GM19452 (cell line): ENCODE measurements at regions not wholly inside any gene's neighbourhood (a gene's known extent, or its start where the extent isn't known, plus 50 kb on each side); places are given as distances from the start of the nearest gene placed in this dataset.
"Not testable (repeated sequence)": the region's sequence is repeated elsewhere in the genome, so short reads cannot be mapped to it uniquely, and the experiment has no call there.

Source experiments
- ATAC-seq: cut with Tn5 transposase; IDR thresholded peaks from one replicate; pipeline ENCODE4 v1.9.1; 2021; ENCODE audit not compliant: unreplicated experiment

DNA sequence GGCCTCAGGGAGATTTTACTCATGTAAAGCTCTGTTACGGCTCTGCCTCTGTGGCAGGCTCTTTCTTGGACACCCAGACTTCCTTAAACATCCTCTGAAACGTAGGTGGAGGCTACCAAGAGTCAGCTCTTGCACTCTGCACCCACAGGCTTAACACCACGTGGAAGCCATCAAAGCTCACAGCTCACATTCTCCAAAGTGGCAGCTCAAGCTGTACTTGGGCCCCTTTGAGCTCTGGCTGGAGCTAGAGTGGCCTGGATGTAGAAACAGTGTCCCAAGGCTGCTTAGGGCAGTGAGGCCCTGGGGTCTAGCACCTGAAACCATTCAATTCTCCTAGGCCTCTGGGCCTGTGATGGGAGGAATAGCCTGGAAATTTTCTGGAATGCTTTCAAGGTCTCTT, 155.3 kb upstream of the CDKN3 start:
- no peak for ATAC-seq

DNA sequence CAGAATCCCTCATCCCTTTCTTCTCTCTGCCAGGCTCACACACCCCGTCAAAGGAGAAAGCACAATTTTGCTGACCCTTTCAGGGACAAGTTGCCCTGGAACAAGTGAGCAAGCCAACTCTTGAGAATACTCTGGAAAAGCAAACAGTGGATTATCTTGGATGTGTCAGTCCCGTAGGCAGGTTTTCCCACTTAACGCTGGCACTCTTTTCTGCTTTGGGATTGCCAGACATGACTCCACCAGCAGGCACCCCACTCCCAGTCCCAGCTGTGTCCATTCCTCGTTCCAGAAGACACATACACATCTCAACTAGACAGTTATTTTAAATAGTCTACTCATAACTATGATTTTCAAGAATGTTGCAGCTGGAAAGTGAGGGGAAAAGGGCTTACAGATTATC, 145.5 kb upstream of the CDKN3 start:
- no peak for ATAC-seq

DNA sequence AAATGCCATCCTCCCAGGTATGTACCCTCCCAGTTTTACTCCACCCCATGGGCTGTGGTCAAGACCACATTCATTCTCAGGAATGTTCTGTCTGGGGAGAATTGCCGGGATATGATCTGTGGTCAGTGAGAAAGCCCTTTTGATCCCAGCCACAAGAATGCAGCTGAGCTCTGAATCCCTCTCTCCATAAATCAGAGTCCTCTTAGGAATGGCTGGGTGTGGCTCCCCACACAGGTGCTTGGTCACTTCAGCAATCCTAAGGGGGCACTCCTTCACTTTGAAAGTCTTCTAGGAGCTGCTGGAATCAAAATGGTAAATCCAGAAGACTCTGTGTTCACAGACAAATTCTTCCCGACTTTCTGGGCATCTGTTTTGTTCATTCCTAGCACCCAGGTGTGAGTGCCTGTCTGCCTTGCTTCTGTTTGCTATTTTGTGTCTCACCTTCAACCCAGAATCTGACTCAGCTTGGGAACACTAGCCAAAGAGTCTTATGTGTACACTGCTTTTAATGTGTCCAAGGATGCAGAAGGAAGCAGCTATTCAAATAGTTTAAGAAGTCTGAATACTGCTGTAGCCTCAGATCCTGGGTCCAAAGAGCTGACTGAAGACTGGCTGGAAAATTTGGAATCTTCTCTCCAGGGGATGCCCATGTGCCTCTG, 144.6 kb upstream of the CDKN3 start:
- ATAC-seq = no peak

DNA sequence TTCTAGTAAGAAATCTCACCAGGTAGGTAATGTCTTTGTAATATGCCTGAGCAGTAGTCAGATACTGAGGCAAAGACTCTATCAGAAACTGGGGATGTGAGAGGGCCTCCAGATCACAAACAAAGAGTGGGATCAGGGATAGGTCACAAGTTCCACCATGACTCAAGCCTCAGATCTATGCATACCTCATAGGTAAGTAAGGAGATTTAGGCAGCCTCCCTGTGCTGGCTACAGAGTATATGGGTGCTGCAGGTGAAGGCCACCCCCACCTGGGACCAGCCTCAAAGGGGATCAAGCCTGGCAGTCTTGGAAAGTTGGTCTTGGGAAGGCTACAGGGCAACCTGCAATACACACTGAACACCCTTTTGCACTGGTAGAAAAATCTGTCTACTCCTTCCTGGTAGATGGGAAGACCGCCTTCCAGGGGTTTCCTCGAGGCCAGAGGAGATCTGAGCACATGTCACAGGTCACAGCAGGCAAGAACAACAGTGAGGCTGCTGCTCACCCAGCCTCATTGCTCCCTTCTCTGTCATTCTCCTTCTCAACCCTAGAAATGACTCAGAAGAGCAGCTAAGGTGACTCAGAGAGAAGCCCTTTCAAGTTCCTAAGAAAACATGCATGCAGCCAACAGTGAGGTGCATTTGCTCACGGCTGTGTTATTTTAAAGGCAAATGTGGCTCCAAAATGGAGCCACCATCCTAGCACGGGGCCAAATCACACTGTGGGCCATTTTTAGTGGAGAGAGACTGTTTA, 143.4 kb upstream of the CDKN3 start:
- peak; percentile 51 for ATAC-seq

DNA sequence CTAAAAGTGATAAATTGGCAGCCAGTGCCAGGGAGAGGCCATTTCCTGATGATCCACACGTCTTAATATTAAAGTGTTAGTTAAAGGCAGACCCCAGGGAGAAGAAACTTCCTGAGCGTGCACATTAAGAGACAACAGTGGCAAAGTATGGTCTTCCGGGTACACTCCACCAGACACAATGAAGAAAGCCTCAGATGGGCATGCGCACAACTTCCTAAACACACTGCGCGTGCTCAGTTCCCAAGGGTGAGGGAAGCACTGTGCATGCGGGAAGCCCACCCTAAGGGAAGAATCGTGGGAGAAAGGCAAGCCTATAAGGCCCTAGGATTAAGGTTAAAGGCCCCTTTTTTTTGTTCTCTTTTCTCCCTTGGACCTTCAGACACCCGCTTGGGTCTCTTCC, 140.7 kb upstream of the CDKN3 start:
- ATAC-seq = no peak

DNA sequence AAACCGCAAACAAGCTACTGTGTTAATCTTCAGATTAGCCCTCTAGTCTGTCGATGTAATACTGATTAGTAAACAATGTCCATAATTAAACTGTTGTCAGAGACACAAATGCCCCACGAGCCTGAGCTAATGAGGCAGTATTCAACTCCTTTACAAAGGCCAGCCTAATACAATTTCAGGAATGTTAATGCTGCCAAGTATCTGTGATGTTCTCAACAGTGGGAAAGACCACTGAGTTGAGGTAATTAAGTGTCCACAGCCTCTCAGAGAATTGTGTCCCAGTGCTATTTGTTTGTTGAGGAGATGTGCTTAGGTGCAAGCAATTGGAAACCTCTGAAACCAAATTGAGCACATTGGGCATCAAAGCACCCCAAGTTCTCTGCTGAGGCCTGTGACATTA, 139.4 kb upstream of the CDKN3 start:
- ATAC-seq = no peak

DNA sequence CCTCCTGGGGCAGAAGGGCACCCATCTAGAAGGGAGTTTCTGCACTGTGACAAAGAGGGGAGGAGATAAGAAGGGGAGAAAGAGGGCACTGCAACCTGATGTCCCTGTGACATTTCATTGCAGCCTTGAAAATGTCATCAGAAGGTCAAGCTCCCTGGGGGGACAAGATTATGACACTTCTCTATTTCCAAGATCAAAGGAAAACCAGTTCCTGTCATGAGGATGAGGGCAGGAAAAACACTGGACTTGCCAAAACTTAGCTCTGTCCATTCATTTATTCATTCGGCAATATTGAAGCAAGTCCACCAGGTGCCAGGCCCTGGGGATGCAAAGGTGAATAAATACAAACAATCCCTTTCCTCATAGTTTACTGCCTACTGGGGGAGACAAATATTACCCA, 138.4 kb upstream of the CDKN3 start:
- ATAC-seq = no peak

DNA sequence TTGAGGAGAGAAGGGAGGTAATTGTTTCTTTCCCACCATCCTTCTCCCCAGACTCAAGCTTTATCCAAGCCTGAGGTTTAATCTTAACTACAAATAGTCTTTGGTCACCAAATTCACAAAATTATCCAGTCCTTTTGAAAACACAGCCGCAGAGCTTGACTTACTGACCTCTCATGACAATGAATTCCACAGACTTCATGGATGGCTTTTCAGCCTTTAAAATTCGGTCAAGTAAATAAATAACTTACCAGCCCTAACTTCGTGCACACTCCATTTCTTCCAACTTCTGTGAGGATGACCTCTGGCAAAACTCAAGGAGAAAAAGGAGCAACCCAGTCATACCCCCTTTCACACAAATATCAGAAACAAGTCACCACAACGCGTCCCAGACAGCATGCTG, 137.0 kb upstream of the CDKN3 start:
- no peak for ATAC-seq

DNA sequence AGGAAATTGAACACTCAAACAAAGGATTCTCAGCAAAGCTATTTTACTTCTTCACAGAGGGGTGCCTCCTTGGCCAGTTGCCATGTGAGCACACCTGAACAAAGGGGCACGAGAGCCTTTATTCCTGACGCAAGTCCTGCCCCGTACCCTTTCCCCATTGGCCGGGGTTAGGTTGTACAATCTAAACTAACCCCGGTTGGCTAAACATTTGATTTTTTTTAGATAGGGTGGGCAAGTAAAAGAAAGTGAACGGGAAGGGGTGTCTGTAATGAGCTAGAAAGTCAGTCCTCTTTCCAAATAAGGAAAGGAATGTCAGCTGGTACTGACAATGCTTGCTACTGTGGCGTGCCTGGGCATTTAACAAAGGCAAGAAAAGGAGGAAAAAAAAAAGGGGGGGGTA, 135.5 kb upstream of the CDKN3 start:
- no peak for ATAC-seq

DNA sequence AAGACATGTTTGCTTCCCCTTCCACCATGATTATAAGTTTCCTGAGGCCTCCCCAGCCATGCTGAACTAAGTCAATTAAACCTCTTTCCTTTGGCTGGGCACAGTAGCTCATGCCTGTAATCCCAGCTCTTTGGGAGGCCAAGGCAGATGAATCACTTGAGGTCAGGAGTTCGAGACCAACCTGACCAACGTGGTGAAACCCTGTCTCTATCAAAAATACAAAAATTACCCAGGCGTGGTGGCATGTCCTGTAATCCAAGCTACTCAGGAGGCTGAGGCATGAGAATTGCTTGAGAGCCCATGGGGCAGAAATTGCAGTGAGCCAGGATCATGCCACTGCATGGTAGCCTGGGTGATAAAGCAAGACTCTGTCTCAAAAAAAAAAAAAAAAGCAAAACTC, 130.2 kb upstream of the CDKN3 start:
- not testable (repeated sequence) for ATAC-seq

DNA sequence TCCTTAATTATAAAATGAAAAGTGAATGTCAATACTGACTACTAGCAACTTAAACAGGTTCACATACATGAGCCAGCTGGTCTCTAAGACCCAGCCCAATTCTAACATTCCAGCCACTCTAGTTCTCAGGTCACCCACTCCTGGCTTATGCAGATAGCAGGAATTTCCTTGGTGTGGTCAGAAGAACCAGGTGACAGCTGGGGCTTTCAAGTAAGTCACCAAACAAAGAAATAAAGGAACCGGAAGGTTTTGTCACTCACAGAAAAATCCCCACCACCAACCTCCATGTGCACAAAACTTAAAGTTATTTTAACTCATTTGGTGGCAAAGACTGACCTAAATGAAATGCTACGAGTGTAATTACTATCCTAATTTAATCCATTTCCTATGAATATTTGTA, 129.6 kb upstream of the CDKN3 start:
- peak; percentile 77 for ATAC-seq

DNA sequence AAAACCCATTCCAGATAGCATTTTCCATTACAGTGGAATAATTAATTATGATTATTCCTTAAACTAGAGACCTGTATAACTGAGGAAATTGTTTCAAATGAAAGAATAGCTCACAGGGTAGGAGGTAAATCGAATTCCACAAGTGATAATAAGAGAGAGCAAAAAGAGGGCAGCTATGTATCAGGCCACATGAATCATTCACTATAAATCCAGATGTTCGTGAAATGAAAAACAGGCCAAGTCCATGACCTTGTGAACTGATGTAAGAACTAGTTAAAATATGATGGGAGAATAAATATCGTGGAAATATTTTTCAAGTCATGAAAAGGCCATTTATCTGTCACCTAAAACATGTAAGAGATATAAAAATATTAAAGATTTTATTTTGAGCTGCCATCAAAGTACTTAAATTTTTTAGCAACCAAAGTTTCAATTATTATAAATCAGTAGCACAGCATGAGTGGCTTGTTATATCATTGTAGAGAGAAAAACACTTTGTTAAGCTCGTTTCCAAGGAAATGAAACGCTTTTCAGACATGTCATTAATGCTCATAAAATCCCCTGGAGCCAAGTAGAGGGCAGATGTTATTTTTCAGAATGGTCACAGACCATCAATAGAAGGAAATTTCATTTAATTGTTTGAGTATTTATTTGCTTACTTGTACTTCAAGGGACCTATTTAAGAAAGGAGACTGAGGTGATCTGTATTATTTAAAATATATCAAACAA, 120.6 kb upstream of the CDKN3 start:
- no peak for ATAC-seq

DNA sequence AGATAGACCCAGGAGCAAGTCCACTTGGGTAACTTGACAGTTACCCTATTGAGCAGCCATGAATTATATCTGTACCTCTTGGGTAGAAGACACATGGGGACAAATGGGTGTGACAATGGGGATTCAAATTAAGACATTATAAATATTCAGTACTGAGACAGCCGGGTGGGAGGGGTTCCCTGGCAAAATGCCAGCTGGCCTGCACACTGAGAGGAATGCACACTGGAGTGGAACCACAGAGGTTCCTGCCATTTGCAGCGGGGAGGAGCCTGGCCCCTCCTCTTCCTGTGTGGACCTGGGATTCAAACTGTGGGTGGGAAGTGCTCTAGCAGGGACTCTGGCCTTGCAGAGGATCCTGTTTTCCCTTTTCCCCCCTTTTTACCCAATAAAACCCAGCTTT, 118.7 kb upstream of the CDKN3 start:
- no peak for ATAC-seq

DNA sequence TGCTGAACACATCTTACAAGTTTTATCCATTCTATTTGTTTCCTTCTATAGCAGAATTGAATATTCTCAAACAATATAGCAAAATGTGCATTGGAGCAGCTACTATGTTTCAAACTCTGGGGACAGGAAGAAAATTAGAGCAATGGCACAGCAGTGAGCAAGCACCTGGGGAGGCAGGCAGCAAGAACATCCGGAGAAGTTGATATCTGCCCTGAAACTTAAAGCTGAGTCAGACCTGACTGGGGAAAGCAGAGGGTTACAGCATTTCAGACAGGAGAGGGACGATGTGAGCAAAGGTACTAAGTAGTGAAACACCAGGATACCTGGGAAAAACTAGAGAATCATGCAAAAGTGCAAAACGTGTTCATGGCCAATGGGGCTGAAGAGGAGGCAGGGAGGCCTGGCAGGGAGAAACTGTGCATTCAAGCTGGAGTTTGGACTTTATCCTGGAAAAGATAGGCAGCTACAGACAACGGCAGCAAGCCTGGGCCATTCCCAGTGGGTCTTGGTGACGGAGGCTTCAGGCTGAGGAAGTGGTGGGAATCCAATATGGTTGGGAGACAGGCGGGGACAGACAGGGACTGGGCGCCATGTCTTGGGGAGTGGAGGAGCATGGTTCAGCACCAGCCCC, 118.0 kb upstream of the CDKN3 start:
- no peak for ATAC-seq

DNA sequence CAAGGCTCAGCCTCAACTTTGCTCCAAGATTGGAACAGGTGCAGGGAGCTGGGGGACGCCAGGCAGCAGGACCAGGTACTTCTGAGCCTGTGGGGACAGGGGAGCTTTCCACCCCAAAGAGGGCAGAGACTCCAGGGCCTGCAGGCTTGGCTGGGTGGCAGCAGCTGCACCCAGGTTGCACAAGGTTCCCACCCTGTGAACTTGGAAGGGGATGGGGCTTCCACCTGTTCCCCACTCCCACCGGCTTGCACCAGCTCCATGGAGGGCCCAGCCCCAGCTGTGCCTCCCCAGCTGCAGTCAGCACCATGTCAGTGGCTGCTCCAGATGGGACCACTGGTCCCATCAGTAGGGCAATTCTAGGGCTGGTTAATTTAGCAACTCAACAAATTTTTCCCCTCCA, 114.0 kb upstream of the CDKN3 start:
- ATAC-seq = no peak

DNA sequence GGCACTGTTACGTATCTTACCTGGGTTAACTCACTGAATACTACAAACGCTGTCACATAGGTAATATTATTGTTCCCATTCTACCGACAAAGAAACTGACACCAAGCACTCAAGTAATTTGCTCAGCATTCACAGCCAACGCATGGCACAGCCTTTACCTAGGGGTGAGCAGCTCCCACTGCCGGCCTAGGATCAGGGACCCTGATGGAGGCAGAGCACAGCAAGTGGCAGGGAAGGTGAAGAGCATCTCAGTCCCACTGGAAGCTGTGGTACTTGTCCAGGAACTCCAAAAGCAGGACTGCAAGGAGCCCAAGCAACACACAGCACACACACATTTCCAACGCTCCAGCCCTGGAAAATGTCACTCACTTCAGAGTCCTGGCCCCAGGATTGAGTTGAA, 111.8 kb upstream of the CDKN3 start:
- no peak for ATAC-seq

DNA sequence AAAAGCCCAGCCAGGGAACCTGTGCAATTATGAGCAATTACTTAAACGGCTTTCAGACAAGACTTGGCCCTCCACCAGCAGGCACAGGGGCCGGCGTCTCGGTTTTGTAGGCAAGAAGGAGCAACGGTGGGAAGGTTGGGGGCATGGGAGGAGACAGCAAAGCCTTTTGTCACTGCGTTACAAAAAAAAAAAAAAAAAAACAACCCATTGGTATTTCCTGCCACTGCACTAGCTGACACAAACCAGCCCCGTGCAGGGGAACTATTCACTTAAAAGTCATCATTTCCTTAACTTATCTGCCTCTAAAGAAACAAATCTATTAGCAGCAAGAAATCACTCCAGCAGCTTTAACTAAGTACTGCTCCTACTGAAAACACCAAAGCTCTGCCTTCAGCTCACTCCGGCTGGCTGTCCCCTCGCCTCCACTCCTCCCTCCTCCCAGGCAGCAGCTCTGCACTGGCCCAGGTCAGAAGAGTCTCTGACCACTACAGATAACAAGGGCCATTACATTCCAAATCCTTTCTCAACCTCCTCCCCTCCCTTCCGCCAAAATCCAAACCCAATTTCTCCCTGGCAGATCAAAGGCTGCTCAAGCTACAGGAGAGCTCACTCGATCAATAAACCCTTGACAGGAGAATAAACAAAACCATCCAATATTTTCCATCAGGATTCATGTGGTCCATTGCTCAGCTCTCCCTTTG, 105.2 kb upstream of the CDKN3 start:
- no peak for ATAC-seq

DNA sequence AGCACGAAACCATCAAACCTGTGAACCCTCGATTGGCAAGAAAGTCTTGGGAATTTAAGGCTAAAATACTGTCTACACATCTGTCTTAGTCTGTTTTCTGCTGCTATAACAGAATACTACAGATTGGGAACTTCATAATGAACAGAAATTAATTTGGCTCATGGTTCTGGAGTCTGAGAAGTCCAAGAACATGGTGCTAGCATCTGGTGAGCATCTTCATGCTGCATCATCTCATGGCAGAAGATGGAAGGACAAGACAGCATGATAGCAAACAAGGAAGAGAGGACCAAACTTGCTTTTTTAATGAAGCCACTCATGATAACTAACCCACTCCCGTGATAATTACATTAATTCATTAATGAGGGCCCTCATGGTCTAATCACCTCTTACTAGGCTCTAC, 102.0 kb upstream of the CDKN3 start:
- no peak for ATAC-seq

DNA sequence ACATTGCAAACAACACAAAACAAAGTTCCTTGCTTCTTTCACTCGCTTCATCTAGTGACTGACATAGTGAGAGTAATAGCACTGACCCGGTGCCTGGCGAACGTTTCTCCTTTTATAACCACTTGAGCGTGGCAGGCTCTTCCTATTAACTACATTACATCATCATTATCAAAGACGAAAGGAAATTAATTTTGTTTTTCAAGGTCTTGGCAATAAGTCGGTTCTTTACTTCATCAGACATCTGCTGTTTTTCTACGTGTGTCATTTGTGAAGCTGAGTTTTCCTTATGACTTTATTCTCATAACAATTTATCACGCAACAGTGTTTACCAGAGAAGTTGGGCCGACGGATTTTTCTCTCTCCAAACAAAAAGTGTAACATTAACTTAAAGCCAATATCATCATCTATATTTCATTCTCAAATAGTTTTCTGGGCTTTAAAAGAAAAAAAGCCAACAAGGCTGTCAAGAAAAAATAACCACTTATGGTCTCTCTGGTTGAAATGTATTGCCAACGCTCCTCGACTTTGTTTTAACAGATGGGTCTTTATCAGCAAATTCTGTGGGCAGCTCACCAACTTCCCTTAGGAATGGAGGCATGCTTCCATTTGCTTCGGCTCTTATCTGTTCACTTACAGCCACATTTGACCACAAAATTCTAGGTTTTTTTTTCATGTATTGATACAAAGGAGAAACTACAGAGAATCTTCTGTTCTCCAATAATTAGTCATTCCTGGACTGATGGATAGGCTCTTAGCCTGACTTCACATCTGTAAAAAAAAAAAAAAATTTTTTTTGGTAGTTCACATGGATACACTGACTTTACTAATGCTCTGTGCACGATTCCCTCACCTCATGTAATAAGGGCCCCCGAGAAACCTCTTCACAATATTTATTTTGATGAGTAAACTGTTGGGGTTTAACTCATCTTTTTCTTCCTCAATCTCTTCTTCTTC, 97.1 kb upstream of the CDKN3 start:
- no peak for ATAC-seq

DNA sequence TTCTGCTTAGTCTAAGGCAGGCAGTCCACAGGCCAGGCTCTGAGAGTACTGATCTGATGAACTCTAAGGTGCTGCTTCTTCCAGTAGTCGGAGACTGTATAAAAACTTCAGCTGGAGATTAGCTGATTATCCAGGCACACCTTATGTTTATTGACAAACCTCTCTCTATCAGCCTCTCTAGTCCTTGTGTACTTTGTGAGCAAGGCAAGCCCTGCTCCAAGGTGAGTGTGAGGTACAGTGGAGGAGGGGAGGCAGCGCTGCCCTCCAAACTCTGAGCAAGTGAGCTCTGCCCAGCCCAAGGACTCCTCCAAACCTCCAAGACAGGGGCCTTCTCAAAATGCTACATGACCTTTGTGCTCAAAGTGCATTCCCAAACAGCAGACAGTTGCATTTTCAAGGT, 95.9 kb upstream of the CDKN3 start:
- ATAC-seq = no peak
